GM18511 (cell line): ENCODE measurements at regions not wholly inside any gene's neighbourhood (a gene's known extent, or its start where the extent isn't known, plus 50 kb on each side); places are given as distances from the start of the nearest gene placed in this dataset.
"Not testable (repeated sequence)": the region's sequence is repeated elsewhere in the genome, so short reads cannot be mapped to it uniquely, and the experiment has no call there.

ENCODE experiments used
- ATAC-seq: cut with Tn5 transposase; IDR thresholded peaks from one replicate; pipeline ENCODE4 v1.9.1; 2021; ENCODE audit warnings: mild to moderate bottlenecking, moderate library complexity; ENCODE audit not compliant: unreplicated experiment

DNA sequence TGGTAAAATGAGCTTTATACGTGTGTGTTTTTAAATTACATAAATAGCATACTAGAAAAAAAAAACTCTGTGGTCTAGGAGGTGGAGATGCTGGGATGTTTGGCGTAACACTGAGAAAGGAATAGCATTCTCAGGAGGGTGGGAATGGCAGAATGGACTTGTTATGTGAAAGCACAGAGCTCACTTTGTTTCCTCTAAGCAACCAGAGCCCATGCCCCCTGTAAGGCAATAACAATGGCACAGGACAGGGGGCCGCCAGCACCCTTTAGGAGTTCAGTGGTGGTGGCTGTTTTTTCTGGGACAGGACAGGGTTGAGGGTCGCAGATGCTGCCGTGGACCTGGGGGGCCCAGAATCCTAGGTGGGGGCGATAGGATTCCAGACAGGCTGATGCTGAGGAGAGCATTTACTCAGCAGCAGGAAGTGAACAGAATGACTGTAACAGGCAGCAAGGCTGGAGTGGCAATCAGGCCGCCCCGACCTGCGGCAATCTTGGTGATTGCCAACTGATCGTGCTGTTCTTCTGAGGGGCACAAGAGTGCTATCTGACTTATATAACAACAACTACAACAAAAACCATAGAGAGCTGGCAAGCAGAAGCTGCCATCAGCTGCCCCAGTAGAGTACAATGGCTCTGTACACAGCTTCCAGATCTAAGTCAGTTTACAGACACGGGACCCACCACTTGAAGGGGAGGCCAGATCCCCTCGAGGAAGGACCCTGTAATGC lies 160.4 kb downstream of the UACA start:
- ATAC-seq: no peak

DNA sequence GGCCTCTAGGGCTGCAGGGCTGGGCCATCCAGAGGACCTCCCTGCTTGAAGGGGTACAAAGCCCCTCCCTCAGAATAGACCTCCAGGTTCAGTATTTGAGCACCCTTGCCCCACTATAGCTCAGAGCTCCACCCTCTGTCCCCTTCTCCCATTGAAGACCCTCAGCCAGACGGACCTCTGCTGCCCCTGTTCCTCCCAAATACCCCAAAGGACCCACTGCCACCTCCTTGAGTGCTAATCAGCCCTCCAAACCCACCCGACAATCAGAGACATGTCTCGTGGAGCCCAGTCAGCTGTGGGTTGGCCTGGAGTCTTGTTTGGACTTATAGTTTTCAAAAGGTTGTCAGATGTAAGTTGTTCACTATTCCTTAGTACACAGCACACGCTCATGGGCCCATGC lies 161.1 kb downstream of the UACA start:
- no peak for ATAC-seq

DNA sequence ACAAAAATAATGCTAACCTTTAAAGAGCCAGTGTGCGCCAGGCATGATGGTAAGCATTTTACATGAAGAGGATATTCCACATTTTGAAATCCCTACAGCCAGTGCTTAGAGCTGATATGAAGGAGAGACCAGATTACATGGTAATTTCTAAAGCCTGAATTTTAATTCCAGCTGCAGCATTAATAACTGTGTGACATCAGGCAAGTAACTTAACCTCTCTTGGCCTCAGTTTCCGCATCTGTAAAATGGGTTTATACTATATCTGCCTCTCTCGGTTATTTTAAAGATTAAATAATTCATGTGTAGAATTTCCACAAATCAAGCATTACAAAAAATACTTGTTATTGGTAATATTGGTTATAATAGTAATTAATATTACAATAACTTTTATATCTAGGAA lies 165.4 kb downstream of the UACA start:
- no peak for ATAC-seq

DNA sequence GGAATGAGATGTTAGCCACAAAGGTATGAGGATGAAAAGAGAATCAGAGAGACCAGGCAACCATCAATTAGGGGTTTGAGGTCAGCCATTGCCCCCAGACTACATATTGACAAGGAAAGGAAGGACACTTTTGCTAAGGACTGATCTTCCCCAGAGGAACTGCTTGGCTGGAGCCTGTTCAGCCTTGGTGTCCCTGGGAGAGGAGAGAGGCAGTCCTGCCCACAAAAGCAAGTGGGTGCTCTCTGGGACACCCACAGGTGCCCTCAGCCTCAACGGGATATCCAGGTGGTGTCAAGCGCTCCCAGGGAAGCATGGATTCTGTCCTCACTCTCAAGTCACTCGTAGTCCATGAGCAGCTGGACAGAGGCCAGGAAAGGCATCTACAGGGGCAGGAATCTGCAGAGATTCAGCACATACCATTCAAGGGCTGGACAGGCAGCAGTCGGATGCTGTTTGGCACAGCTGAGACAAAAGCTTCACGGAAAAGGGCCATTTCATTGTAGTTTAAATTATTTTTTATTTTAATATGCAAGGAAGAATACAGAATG lies 166.2 kb downstream of the UACA start:
- no peak for ATAC-seq

DNA sequence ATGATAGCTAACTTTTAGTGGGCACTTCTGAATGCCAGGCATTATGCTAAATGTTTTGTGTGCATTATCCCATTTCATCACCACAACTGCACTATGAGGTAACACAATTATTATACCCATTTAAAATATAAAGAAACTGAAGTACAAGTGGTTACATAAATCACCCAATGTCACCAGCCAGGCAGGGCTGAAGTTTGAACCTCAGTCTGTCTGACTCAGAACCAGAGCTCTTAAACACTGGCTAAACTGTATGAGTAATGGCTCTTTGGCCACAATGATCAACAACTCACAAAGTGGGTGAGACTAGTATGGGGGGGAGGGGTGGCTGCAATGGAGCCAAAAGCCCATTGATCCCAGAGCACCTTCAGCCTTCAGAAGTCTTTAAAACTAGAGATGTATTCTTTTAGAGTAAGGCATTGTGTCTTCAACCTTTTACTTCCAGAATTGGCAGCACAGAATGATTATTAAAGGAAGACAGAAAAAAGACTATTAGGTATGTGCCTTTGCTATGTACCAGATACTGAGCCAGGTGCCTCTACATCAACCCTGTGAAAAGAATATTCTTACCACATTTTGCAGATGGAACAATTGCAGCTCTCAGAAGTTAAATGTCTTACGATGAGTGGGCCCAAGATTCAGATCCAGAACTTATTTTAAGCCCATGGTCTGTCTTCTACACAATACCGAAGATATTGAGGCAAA lies 166.9 kb downstream of the UACA start:
- no peak for ATAC-seq

DNA sequence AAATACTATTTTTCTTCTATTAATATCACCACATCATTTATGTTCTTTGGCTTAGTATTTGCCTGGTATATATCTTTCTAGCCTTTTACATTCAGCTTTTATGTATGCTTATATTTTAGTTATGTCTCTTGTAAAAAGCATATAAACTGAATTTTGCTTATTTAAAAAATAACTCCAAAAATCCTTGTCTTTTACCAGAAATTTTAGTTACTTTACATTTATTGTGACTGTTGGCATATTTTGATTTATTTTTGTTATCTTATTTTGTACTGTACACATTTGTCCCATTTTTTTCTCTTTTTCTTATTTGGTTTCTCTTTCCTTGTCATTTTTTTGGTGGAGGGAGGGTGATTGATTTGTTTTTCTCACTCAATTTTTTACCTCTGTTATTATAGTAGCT lies 169.6 kb downstream of the UACA start:
- no peak for ATAC-seq

DNA sequence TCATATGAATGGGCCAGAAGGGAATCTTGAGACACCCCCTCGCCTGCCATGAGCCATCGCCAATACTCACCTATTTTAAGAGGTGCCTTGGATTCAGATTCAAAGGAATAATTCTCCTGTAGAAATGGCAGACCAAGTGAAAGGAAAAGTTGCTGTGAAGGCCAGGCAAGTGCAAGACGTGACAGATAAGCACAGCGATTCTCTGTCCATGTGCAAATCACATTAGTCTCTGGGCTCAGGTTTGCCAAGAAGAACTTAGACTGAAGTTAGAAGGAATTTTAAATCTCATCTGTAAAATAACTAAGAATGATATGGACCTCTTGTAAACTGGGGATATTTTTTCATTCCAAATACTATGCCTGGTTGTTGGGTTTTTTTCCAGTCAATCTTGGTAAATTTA lies 173.6 kb downstream of the UACA start:
- ATAC-seq: no peak

DNA sequence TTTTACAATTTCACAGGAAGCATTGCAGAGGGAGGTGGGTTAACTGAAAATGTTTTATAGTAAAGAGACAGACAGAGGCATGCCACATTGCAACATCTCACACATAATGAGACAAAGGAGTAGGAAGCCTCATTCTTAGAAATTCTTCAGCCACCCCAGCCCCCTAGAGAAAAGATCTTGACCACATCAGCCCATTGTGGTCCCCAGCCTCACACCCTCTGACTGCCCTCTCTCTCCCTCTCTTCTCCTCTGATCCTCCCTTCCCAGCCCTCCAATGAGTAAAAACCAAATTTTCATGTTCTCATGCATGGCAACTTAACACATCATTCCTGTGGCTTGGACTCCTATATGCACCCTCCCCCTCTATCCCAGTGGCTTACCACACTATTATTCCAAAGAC lies 174.1 kb downstream of the UACA start:
- no peak for ATAC-seq

DNA sequence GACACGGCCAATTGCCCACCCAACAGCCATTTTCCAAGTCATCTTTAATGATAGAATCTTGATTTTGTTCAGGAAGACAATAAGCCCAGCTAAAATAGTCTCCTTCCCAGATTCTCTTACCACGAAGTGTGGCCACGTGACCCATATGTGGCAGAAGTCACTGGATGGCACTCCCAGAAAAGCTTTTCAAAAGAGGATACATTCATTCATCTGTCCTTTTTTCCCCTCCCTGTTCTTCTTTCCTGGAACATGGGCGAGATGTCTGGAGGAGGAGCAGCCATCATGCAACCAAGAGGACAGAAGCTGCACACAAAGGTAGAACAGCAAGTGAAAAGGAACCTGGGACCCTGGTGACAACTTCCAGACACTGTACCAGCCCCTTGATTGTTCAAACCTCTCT lies 174.7 kb downstream of the UACA start:
- no peak for ATAC-seq

DNA sequence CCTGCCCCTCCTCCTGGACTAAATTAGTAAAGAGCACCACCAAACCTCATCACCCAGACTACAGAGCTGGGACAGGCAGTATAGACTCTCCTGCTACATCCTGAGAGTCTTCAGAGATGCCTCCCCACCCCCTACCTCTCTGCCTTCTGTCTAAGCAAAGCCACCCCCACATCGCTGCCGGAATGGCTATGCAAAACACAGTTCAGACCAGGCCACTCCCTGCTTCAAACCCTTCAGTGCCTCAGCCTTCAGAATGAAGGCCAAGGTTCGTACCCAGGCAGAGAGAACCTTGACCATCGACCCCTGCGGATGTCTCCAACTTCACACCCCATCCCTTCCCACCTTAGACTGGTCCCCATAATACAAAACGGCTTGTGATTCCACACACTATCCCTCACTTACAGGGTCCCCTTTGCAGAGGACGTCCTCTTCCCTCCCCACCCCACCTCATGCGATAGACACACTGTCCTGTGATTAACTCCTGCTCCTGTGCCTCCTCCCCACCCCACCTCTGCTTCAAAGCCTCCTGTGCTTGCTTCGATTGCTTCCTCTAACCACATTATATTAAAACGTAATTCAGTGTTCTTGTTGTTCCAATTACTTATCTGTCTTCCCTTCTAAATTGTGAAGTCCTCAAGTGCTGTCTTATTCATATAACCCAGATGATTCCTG lies 175.3 kb downstream of the UACA start:
- ATAC-seq: no peak

DNA sequence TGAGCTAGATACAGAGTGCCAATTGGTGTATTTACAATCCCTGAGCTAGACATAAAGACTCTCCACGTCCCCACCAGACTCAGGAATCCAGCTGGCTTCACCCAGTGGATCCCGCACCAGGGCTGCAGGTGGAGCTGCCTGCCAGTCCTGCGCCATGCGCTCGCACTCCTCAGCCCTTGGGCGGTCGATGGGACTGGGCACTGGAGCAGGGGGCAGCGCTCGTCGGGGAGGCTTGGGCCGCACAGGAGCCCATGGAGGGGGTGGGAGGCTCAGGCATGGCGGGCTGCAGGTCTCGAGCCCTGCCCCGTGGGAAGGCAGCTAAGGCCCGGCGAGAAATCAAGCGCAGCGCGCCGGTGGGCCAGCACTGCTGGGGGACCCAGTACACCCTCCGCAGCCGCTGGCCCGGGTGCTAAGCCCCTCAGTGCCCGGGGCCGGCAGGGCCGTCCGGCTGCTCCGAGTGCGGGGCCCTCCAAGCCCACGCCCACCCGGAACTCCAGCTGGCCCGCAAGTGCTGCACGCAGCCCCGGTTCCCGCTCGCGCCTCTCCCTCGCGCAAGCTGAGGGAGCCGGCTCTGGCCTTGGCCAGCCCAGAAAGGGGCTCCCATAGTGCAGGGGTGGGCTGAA lies 176.2 kb downstream of the UACA start:
- ATAC-seq: not testable (repeated sequence)

DNA sequence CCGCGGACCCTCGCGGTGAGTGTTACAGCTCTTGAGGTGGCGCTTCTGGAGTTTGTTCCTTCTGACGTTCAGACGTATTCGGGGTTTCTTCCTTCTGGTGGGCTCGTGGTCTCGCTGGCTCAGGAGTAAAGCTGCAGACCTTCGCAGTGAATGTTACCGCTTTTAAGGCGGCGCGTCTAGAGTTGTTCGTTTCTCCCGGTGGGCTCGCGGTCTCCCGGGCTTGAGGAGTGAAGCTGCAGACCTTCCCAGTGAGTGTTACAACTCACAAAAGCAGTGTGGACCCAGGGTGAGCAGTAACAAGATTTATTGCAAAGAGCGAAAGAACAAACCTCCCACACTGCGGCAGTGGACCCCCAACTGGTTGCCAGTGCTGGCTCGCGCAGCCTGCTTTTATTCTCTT lies 177.1 kb downstream of the UACA start:
- no peak for ATAC-seq

DNA sequence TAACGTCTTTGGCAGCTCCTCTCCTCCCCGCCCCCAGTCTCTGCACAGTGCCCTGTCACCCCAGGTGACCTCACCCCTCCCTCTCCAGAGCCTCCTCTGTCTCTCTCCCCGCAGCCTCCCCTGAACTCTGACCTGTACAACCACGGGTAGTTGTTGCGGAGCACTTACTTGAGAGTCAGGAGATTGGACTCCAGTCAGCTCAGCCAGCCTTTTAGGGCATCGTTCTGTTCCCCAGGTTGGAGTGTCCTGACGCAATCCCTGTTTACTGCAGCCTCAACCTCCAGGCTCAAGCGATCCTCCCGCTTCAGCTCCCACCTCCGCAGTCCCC lies 177.7 kb downstream of the UACA start:
- no peak for ATAC-seq

DNA sequence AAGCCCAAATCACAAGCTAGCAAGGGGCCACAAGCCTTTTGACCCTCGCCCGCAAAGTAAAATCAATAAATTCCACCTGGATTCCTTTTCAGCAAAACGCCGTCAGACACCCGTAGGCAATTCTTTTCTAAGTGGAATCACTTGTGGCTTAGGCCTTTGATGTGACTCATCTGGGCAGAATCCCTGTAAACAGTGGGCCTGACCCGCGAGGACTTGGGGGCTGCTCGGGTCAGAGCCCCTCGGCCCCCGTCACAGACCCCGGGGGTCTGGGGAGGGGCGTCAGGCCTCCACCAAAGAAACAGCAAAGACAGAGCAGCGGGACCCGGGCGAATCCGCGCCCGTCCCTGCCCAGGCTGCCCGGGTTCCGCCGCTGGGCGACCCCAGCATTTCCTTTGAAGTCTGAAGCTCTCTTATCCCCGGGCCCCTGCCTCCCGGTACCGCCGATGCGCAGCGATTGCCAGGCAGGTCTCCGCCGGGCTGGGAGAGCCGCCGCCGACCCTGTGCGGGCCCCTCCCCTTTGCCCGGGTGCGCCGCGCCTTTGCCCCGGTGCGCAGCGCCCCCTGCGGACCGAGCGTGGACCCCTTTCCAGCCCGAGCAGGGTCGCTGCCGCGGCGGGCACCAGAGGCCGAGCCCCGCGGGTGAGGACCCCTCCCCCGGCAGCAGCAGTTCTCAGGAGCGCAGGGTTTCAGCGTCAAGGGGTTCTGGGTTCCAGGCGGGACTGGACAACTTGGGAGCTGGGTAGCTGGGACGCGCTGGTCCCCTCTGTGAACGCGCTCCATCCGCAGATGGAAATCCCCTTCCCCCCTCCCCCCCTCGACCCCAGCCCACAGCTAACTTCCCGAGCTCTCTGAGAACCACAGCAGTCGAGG lies 178.3 kb downstream of the UACA start:
- ATAC-seq: no peak

DNA sequence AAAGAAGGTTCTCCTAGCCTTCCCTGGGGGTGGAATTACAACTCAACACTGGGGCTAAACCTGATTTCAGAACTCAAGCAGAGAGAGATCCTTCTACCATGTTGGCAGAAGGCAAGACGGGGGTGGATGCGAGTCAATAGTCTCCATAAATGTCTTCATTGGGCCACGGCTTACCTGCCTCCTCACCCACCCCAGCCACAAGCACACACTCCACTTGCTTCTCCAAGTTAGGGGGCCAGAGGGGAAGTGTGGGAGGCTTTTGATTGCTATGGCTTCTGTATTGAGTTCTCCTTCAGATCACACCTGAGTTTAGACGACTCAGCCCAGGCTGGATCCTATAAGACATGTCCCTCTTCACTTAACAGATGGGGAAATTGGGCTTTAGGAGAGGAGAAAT lies 178.9 kb downstream of the UACA start:
- no peak for ATAC-seq

DNA sequence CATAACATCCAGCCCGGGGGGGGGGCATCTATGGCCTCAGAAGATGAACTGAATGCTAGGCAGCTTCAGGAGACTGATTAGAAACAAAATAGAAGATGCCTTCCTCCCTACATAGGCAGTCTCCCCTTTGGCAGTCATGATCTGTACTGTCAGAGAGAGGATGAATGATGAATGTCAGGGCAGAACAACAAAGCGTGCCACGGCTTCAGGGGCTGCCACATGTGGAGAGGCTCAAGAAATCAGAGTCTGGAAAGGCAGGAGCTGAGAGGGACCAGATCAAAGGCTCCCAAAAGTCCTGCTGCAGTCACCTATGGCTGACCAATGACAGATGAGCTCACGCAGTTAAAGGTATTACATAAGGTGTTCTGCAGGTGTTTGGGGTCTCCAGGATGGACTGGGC lies 180.4 kb downstream of the UACA start:
- no peak for ATAC-seq

DNA sequence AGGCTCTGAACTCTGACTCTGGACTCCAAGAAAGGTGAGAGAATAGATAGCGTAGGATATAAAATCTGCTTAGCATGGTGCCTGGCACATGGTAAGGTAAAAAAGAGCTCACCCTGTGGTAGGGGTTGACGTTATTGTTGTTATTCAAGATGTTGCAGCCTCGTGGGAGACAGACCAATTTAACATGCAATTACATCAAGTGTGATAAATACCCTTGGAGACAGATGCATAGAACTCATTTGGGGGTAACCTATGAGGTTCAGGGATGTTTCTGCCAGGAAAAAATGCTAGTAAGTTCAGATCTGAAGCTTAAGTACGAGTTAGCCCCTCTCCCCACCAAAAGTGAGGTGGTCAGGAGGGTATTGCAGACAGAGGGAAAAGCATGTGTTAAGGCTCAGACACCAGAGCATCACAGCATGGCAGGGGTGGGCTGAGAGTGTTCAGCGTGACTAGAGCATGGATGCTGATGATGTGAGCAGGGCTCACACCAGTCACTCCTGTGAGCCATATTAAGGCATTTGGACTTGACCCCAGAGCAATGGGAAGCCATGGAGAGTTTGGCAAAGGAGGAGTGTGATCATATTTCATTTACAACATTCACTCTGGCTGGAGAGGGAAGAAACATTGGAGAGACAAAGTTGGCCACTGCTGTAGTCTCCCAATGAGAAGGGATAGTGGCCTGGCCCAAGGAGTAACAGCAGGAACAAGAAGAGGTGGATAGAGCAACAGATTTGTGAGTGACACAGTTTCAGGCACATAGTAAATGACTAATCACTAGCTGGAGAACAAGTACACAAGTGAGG lies 181.0 kb downstream of the UACA start:
- ATAC-seq: no peak

DNA sequence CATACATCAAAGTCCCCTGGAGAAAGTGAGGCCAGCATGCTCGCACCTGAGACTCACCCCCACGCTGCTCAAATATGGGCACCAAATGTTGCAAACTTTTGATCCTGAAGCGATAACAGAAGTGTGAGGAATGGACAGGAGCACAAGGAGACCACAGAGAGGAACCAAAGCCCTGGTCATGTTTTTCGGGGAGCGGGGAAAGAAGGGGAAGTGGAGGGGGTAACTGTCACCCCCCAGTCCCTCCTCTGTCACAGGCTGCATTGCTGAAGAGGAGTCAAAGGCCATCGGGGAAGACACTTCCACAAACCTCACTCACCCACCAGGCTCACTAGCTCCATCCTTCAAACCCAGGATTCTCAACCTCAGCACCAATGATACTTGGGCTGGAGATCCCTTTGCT lies 182.4 kb downstream of the UACA start:
- no peak for ATAC-seq

DNA sequence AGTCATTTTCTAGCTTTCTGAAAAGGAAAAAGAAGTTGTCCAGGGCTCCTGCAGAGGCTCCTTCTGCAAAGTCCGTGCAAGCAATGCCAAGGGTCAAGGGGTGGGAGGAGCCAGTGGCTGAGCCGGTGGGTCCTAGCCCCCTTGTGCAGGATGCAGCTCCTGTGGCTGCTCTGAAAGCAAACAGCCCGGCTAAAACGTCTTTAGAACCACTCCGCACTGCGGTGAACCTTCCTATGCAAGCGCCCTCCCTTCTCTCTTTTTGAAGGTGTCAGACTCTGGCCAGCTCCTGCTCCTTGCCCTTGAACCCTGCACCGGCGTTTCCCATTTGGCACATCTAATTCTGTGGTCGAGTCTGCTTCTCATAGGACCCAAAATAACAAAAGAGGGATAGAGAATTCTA lies 183.1 kb downstream of the UACA start:
- no peak for ATAC-seq

DNA sequence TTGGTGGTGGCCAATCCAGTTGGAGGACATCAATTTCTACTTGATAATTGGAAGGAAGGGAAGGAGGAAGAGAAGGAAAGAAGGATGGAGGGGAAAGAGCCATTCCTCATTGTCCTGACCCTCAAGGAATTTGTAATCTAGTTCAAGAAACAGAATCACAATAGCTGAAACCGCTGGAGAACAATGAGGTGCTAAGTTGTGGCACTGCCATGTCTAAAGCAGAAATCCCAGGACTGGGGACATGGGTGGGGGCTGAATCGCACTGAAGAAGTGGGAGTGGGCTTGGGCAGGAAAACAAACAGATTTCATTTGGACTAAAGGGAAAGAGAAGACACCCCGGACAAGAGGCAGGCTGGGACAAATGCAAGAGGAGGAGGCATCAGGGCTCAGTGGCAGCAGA lies 183.6 kb downstream of the UACA start:
- no peak for ATAC-seq
